ENCODE measurements at regions not wholly inside any gene's neighbourhood (a gene's known extent, or its start where the extent isn't known, plus 50 kb on each side); places are given as distances from the start of the nearest gene placed in this dataset.

DNA sequence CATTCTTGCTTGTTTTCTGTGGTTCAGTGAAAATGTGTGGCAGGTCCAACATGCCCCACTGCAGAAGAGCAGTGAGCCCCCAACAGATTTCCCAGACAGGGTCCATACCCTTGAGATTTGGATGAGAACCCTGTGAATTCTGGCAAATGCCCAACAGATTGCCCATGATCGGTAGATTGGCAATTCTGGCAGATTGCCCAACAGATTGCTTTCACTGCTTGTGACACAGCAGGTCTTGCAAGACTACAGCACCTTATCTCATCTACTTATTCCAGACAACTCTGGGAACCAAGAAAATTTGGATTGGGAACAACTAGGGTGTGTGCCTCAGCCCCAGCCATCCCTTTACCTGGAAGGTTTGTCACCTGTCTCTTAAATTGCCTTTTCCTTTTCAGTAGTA lies 143.7 kb upstream of the COL1A2 start:
- Mint-ChIP-seq H3K9me3 (no peaks in the 10 kb centered on the region), H3K4me3 (no peak overlapping the region), H3K36me3 (ENCODE audit: low read depth) (no peaks in the 10 kb centered on the region), H3K27me3 (ENCODE audit: insufficient read depth) (peaks cover 8% of the 10 kb centered on the region), H3K4me1 (ENCODE audit: low read depth) (no peaks in the 10 kb centered on the region), H3K27ac (no peak overlapping the region)
- TF ChIP-seq CTCF (IDR thresholded peaks at IDR 0.05) = no peak
- DNase-seq = no peak

GRCh38 chr7:94252124-94252523 lies 142.6 kb upstream of the COL1A2 start:
- Mint-ChIP-seq H3K27me3 (ENCODE audit: insufficient read depth) (peaks cover 8% of the 10 kb centered on the region), H3K27ac (no peak overlapping the region), H3K36me3 (ENCODE audit: low read depth) (no peaks in the 10 kb centered on the region), H3K4me1 (ENCODE audit: low read depth) (no peaks in the 10 kb centered on the region), H3K9me3 (no peaks in the 10 kb centered on the region), H3K4me3 (no peak overlapping the region)
- no peak for DNase-seq
- TF ChIP-seq CTCF (IDR thresholded peaks at IDR 0.05) = no peak

GRCh38 chr7:94252971-94253370 lies 141.7 kb upstream of the COL1A2 start:
- Mint-ChIP-seq H3K27me3 (ENCODE audit: insufficient read depth) (peaks cover 8% of the 10 kb centered on the region), H3K36me3 (ENCODE audit: low read depth) (no peaks in the 10 kb centered on the region), H3K27ac (no peak overlapping the region), H3K4me3 (no peak overlapping the region), H3K9me3 (no peaks in the 10 kb centered on the region), H3K4me1 (ENCODE audit: low read depth) (no peaks in the 10 kb centered on the region)
- TF ChIP-seq CTCF (IDR thresholded peaks at IDR 0.05) = no peak
- no peak for DNase-seq

DNA sequence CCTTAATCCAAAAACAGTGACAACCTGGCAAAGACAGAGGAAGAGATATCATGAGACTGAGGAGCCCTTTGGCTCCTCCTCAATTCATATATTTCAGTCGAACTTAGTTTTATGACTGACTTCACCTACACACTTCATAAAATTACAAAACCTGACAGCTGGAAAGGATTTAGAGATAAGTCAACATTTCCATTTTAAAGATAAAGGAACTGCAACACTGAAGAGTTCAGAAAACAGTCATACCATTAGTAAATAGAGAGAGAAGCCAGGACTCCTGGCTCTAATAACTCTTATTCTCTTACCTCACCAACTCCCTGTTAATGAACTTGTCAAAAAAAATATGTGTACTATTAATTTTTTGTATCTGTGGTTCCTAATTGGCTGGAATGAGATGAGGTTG lies 141.0 kb upstream of the COL1A2 start:
- H3K9me3 Mint-ChIP-seq = no peaks in the 10 kb centered on the region
- no peak overlapping the region for H3K27ac Mint-ChIP-seq
- no peak for TF ChIP-seq CTCF (IDR thresholded peaks at IDR 0.05)
- no peaks in the 10 kb centered on the region for H3K4me1 Mint-ChIP-seq (ENCODE audit: low read depth)
- no peak for DNase-seq
- H3K36me3 Mint-ChIP-seq (ENCODE audit: low read depth) = no peaks in the 10 kb centered on the region
- H3K27me3 Mint-ChIP-seq (ENCODE audit: insufficient read depth) = peaks cover 6% of the 10 kb centered on the region
- H3K4me3 Mint-ChIP-seq = no peak overlapping the region

- TF ChIP-seq CTCF (IDR thresholded peaks at IDR 0.05) = no peak
- DNase-seq = no peak
- Mint-ChIP-seq H3K27ac (no peak overlapping the region), H3K4me1 (ENCODE audit: low read depth) (no peaks in the 10 kb centered on the region; the same call in 1 of the 2 replicates), H3K27me3 (ENCODE audit: insufficient read depth) (peaks cover 2% of the 10 kb centered on the region), H3K36me3 (ENCODE audit: low read depth) (no peaks in the 10 kb centered on the region), H3K4me3 (no peak overlapping the region), H3K9me3 (no peaks in the 10 kb centered on the region)
Observed at GRCh38 chr7:94258418-94259300, 136.0 kb upstream of the COL1A2 start.
